ENCODE measurements at regions not wholly inside any gene's neighbourhood (a gene's known extent, or its start where the extent isn't known, plus 50 kb on each side); places are given as distances from the start of the nearest gene placed in this dataset.
A peak's percentile ranks its signal among the peaks of the same experiment; 100 is the strongest.

DNA sequence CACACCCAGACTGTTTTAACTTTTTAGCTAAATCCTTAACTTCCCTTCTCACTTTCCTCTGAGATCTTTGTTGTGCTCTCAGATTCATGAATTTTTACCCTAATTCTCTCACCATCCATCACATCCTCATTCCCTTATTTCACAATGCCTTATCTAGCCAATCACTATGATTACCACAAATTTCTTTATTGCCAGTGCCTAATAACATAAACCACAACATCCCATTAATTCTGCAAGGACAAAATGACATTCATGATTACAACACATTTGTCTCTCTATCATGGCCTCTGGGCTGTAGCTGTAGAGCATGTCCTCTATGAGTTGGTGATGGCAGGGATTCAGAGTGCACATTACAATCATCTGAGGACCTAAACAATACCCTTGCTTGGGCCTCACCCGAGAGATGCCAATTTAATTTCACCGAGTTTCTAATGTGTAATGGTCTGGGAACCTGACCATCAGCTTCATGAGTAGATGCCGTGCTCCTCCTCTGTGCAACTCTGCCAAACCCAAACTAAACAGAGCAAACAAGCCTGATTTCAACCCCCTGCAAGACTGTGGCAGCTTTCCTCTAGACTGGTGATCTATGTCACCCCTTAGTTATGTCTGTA is 99.3 kb downstream of the SPTSSA start:
- in situ Hi-C loops (cut with HindIII; ENCODE audit: low sequenced_read_pairs), result no loop called here
- no peak for TF ChIP-seq CTCF (IDR thresholded peaks at IDR 0.05; ENCODE audit: low read depth, low read length, missing control alignments)
- H3K4me3 ChIP-seq (ENCODE audit: low read depth, low read length), result no peak overlapping the region
- DNase-seq (ENCODE audit: low read depth), result no peak

DNA sequence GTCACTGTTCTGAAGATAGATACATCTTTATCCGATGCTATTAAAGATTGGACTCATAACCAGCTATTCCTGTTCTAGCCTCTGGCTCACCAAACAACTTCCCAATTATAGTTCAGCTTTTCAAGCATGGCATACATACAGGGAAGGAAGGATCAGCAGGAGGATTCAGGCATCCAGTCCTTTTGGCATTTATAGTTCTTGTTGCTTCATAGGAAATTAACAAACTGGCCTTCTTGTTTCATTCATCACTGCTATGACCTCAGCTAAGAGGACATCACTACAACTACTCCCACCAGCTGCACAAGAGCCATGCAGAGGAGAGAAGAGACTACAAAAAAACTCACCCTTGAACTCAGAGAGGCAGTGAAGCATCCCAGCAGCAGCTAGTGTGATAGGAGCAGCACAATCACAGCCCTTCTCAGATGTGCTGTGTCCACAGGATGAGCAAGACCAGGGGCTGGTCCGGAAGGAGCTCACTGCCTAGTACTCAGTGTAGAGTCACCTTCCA is 100.5 kb downstream of the SPTSSA start:
- TF ChIP-seq CTCF (IDR thresholded peaks at IDR 0.05; ENCODE audit: low read depth, low read length, missing control alignments), result no peak
- no peak overlapping the region for H3K4me3 ChIP-seq (ENCODE audit: low read depth, low read length)
- no peak for DNase-seq (ENCODE audit: low read depth)
- in situ Hi-C loops (cut with HindIII; ENCODE audit: low sequenced_read_pairs), result no loop called here

- DNase-seq (ENCODE audit: low read depth), result no peak
- in situ Hi-C loops (cut with HindIII; ENCODE audit: low sequenced_read_pairs), result no loop called here
- no peak for TF ChIP-seq CTCF (IDR thresholded peaks at IDR 0.05; ENCODE audit: low read depth, low read length, missing control alignments)
- no peak overlapping the region for H3K4me3 ChIP-seq (ENCODE audit: low read depth, low read length)
Observed at GRCh38 chr14:34359420-34360117, 102.5 kb downstream of the SPTSSA start.

- TF ChIP-seq CTCF (IDR thresholded peaks at IDR 0.05; ENCODE audit: low read depth, low read length, missing control alignments), result no peak
Observed at GRCh38 chr14:34356264-34356654, 105.8 kb downstream of the SPTSSA start.

GRCh38 chr14:34355584-34356263 is 106.3 kb downstream of the SPTSSA start:
- in situ Hi-C loops (cut with HindIII; ENCODE audit: low sequenced_read_pairs), result no loop called here
- TF ChIP-seq CTCF (IDR thresholded peaks at IDR 0.05; ENCODE audit: low read depth, low read length, missing control alignments), result no peak
- peak; percentile 49 for DNase-seq (ENCODE audit: low read depth)
- no peak overlapping the region for H3K4me3 ChIP-seq (ENCODE audit: low read depth, low read length)

More at GRCh38 chr14:34356264-34356654, 105.8 kb downstream of the SPTSSA start:
- in situ Hi-C loops (cut with HindIII; ENCODE audit: low sequenced_read_pairs), result no loop called here
- no peak overlapping the region for H3K4me3 ChIP-seq (ENCODE audit: low read depth, low read length)
- DNase-seq (ENCODE audit: low read depth), result no peak

GRCh38 chr14:34354556-34354955 is 107.5 kb downstream of the SPTSSA start:
- no peak for TF ChIP-seq CTCF (IDR thresholded peaks at IDR 0.05; ENCODE audit: low read depth, low read length, missing control alignments)
- DNase-seq (ENCODE audit: low read depth), result no peak
- in situ Hi-C loops (cut with HindIII; ENCODE audit: low sequenced_read_pairs), result no loop called here
- no peak overlapping the region for H3K4me3 ChIP-seq (ENCODE audit: low read depth, low read length)
